SK-N-MC (cell line): ENCODE measurements at regions not wholly inside any gene's neighbourhood (a gene's known extent, or its start where the extent isn't known, plus 50 kb on each side); places are given as distances from the start of the nearest gene placed in this dataset.

Experiments used
- EZH2 ChIP-seq: fragments of 200-600 bp; sonication (generic); IDR thresholded peaks from one replicate; pipeline ENCODE4 v1.6.1; 2017; ENCODE audit warnings: antibody characterized with exemption
- POLR2AphosphoS5 ChIP-seq: IDR thresholded peaks from 2 replicates; pipeline ENCODE4 v1.6.1; 2012; ENCODE audit warnings: mild to moderate bottlenecking, low read depth, low read length, borderline replicate concordance

DNA sequence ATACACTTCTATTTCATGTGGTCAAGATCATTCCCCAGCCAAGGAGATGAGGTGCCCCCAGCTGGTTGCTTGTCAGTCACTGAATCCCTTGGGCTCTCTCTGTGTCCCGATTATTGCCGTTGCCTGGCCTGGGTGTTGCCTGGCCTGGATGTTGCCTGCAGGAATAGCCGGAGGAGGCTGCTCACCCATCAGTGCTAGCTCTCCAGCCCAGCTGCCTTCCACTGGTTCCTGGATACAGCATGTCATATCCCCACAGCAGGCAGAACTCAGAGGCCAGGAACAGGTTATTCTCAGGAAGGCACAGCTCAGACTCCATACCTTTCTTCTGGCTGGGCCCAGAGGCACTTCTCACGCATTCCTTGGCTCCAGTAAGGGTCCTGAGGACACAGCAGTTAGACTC lies 542.1 kb upstream of the MGMT start:
- TF ChIP-seq POLR2AphosphoS5: no peak
- TF ChIP-seq EZH2: no peak
